ENCODE measurements at regions not wholly inside any gene's neighbourhood (a gene's known extent, or its start where the extent isn't known, plus 50 kb on each side); places are given as distances from the start of the nearest gene placed in this dataset.
A peak's percentile ranks its signal among the peaks of the same experiment; 100 is the strongest.

DNA sequence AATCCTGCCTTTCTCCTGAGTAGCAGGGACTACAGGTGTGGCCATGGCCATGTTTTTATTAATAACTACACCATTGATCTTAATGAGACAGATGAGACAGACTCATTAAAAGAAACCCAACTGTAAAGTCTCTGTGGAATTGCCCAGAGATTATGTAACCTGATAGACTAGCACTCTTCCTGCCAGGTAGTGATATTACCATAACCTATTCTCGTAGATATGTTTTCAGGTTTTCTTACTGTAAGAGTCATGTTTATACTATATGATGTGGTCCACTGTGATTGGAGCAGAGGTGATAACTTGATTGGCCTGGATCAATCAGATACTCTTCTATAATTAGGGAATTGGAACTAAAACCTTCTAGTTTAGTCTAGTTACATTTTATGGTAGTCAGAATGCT lies 93.7 kb downstream of the NFKBIZ start:
- Mint-ChIP-seq H3K9me3 (peaks cover 0 to 2% (median 0%) of the 10 kb centered on the region in 7 donors), H3K27me3 (ENCODE audit: low read depth in 3 of 3) (no peaks in the 10 kb centered on the region), H3K27ac (peak overlapping the region in 2 of 7 donors; percentile 61 to 71), H3K4me1 (peaks cover 14% of the 10 kb centered on the region), H3K4me3 (no peak overlapping the region), H3K36me3 (no peaks in the 10 kb centered on the region)
- no peak overlapping the region for H3K9ac ChIP-seq (ENCODE audit: insufficient read depth, low read length, poor library complexity, severe bottlenecking)
- no peaks in the 10 kb centered on the region for H3K79me2 ChIP-seq (ENCODE audit: insufficient read depth, low read length)
- TF ChIP-seq, protein P1, sequence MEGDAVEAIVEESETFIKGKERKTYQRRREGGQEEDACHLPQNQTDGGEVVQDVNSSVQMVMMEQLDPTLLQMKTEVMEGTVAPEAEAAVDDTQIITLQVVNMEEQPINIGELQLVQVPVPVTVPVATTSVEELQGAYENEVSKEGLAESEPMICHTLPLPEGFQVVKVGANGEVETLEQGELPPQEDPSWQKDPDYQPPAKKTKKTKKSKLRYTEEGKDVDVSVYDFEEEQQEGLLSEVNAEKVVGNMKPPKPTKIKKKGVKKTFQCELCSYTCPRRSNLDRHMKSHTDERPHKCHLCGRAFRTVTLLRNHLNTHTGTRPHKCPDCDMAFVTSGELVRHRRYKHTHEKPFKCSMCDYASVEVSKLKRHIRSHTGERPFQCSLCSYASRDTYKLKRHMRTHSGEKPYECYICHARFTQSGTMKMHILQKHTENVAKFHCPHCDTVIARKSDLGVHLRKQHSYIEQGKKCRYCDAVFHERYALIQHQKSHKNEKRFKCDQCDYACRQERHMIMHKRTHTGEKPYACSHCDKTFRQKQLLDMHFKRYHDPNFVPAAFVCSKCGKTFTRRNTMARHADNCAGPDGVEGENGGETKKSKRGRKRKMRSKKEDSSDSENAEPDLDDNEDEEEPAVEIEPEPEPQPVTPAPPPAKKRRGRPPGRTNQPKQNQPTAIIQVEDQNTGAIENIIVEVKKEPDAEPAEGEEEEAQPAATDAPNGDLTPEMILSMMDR (IDR thresholded peaks at IDR 0.05), result no peak
- H3K4me1 ChIP-seq (ENCODE audit: control insufficient read depth in 1 of 2, insufficient read depth in 2 of 2, low read length in 2 of 2), result peaks cover 53 to 56% of the 10 kb centered on the region in 2 donors
- peak in 1 of 3 donors; percentile 51 for DNase-seq
- H3K27ac ChIP-seq (ENCODE audit: low read depth in 1 of 2, low read length in 2 of 2), result peak overlapping the region in 1 of 2 donors; percentile 17
- H3K9me3 ChIP-seq (replicated peaks in 1 of 2; ENCODE audit: control insufficient read depth in 1 of 2, insufficient read depth in 1 of 2, low read length in 2 of 2), result no peaks in the 10 kb centered on the region
- H3K27me3 ChIP-seq (ENCODE audit: control insufficient read depth in 2 of 2, insufficient read depth in 2 of 2, low read length in 2 of 2), result no peaks in the 10 kb centered on the region
- intact Hi-C loops (cut with micrococcal nuclease), result loop anchor here in 1 of 2 donors (5.0 kb wide), 3 partner anchors 41 to 116 kb away; no protein-coding TSS in a partner anchor
- H2AFZ ChIP-seq (ENCODE audit: insufficient read depth, low read depth, low read length, poor library complexity, severe bottlenecking), result no peak overlapping the region
- H3K36me3 ChIP-seq (replicated peaks in 1 of 2; ENCODE audit: control insufficient read depth in 1 of 2, insufficient read depth in 2 of 2, low read length in 2 of 2), result no peaks in the 10 kb centered on the region
- no peak overlapping the region for H3K4me3 ChIP-seq (replicated peaks in 1 of 3; ENCODE audit: low read depth in 2 of 3, low read length in 3 of 3)
- no CpG with 5 or more reads among the region's 1 CpG for WGBS (ENCODE audit: insufficient coverage)
- H3K4me2 ChIP-seq (replicated peaks; ENCODE audit: extremely low read depth, low read length, poor library complexity, severe bottlenecking), result no peak overlapping the region
- H4K20me1 ChIP-seq (ENCODE audit: insufficient read depth, low read length), result no peaks in the 10 kb centered on the region

DNA sequence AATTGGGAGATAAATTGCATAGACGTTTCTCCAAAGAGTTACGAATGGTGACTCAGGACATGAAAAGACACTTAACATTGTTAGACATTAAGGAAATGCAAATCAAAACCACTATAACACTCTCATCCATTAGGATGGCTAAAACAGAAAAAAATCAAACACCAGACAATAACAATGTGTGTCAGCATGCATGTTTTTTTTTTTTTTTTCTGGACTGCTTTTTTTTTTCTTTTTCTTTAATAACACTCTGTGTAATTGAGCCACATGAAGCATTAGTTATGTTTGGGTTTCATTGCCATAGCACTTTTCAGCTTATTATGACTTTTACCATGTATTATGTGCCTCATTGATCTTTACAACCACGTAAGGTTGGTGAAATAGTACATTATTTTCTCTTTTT lies 95.0 kb downstream of the NFKBIZ start:
- WGBS (ENCODE audit: insufficient coverage), result no CpG with 5 or more reads among the region's 3 CpGs
- H3K27ac Mint-ChIP-seq, result no peak overlapping the region

More for the DNA sequence above, 95.0 kb downstream of the NFKBIZ start:
- no peaks in the 10 kb centered on the region for H3K36me3 ChIP-seq (replicated peaks in 1 of 2; ENCODE audit: control insufficient read depth in 1 of 2, insufficient read depth in 2 of 2, low read length in 2 of 2)
- no peak for DNase-seq
- peaks cover 40 to 43% of the 10 kb centered on the region in 2 donors for H3K4me1 ChIP-seq (ENCODE audit: control insufficient read depth in 1 of 2, insufficient read depth in 2 of 2, low read length in 2 of 2)
- TF ChIP-seq, protein P1 (IDR thresholded peaks at IDR 0.05), result no peak
- H3K4me3 Mint-ChIP-seq, result no peak overlapping the region
- H3K36me3 Mint-ChIP-seq, result no peaks in the 10 kb centered on the region
- no peak overlapping the region for H3K4me3 ChIP-seq (replicated peaks in 1 of 3; ENCODE audit: low read depth in 2 of 3, low read length in 3 of 3)
- H3K4me1 Mint-ChIP-seq, result peaks cover 14% of the 10 kb centered on the region
- H3K27me3 Mint-ChIP-seq (ENCODE audit: low read depth in 3 of 3), result no peaks in the 10 kb centered on the region
- no peak overlapping the region for H3K9ac ChIP-seq (ENCODE audit: insufficient read depth, low read length, poor library complexity, severe bottlenecking)
- H3K9me3 Mint-ChIP-seq, result peaks cover 0 to 2% (median 0%) of the 10 kb centered on the region in 7 donors
- H2AFZ ChIP-seq (ENCODE audit: insufficient read depth, low read depth, low read length, poor library complexity, severe bottlenecking), result no peak overlapping the region
- no peaks in the 10 kb centered on the region for H4K20me1 ChIP-seq (ENCODE audit: insufficient read depth, low read length)
- no peaks in the 10 kb centered on the region for H3K79me2 ChIP-seq (ENCODE audit: insufficient read depth, low read length)
- H3K4me2 ChIP-seq (replicated peaks; ENCODE audit: extremely low read depth, low read length, poor library complexity, severe bottlenecking), result no peak overlapping the region
- H3K27me3 ChIP-seq (ENCODE audit: control insufficient read depth in 2 of 2, insufficient read depth in 2 of 2, low read length in 2 of 2), result no peaks in the 10 kb centered on the region
- H3K27ac ChIP-seq (ENCODE audit: low read depth in 1 of 2, low read length in 2 of 2), result no peak overlapping the region
- intact Hi-C loops (cut with micrococcal nuclease), result loop anchor here in 1 of 2 donors (2.0 to 5.0 kb wide), 4 partner anchors 20 to 117 kb away; no protein-coding TSS in a partner anchor
- no peaks in the 10 kb centered on the region for H3K9me3 ChIP-seq (replicated peaks in 1 of 2; ENCODE audit: control insufficient read depth in 1 of 2, insufficient read depth in 1 of 2, low read length in 2 of 2)
